ENCODE measurements at regions not wholly inside any gene's neighbourhood (a gene's known extent, or its start where the extent isn't known, plus 50 kb on each side); places are given as distances from the start of the nearest gene placed in this dataset.

DNA sequence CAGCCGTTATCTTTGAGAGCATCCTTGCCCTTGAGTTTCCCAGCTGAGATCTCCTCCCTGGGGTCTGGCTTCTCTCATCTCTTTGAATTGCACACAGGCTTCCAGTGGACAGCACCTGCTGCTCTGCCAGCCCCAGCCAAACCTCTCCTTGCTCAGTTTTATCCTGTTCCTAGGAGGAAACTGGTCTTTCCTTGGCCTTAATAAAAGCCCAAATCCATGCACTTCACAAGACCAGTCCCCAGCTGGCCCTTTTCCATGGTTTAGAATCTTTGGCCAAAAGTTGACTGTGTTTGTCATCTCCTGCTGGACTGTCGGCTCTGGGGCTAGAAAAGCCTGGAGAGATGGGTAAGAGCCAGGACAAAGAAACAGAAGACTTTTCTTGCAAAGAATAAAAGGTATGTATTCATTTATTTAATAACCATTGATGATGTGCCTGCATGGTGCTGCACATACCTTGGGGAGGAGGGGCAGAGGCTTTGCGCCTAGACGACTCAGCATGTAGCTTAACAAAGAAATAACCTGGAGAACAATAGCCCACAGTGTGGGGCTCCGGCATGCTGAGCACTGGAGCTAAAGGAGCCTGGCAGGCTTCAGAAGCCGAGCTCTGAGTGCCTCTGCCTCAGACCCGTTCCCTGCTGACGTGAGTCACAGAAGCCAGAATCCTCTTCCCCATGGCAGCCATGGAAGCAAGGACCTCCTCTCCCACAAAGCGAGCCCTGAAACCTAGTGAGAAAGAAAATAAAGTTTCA is 319.3 kb upstream of the B3GAT1 start:
- Mint-ChIP-seq H3K4me1 (peaks cover 83% of the 10 kb centered on the region), H3K36me3 (no peaks in the 10 kb centered on the region), H3K9me3 (no peaks in the 10 kb centered on the region), H3K27me3 (ENCODE audit: insufficient read depth, low read depth) (peaks cover 28% of the 10 kb centered on the region), H3K27ac (peak overlapping the region; percentile 96), H3K4me3 (peak overlapping the region; percentile 61)
- Histone ChIP-seq H3K9ac (no peak overlapping the region), H3F3A (ENCODE audit: low read depth) (peaks cover 25% of the 10 kb centered on the region), H3K9me3 (ENCODE audit: low read depth) (no peaks in the 10 kb centered on the region), H3K36me3 (no peaks in the 10 kb centered on the region), H4K20me1 (ENCODE audit: low read depth) (peaks cover 5% of the 10 kb centered on the region), H3K4me3 (peak overlapping the region; percentile 8), H3K79me2 (ENCODE audit: low read depth) (no peaks in the 10 kb centered on the region), H3K27ac (peak overlapping the region; percentile 53), H3K4me2 (peak overlapping the region; percentile 66), H3K27me3 (no peaks in the 10 kb centered on the region), H3K4me1 (peaks cover 52% of the 10 kb centered on the region), H2AFZ (replicated peaks) (no peak overlapping the region)
- DNase-seq (ENCODE audit: low spot score) = peak; percentile 91
- TF ChIP-seq EZH2 (IDR thresholded peaks at IDR 0.05) = no peak
- TF ChIP-seq, protein P1, sequence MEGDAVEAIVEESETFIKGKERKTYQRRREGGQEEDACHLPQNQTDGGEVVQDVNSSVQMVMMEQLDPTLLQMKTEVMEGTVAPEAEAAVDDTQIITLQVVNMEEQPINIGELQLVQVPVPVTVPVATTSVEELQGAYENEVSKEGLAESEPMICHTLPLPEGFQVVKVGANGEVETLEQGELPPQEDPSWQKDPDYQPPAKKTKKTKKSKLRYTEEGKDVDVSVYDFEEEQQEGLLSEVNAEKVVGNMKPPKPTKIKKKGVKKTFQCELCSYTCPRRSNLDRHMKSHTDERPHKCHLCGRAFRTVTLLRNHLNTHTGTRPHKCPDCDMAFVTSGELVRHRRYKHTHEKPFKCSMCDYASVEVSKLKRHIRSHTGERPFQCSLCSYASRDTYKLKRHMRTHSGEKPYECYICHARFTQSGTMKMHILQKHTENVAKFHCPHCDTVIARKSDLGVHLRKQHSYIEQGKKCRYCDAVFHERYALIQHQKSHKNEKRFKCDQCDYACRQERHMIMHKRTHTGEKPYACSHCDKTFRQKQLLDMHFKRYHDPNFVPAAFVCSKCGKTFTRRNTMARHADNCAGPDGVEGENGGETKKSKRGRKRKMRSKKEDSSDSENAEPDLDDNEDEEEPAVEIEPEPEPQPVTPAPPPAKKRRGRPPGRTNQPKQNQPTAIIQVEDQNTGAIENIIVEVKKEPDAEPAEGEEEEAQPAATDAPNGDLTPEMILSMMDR (IDR thresholded peaks at IDR 0.05) = no peak
- no peak for TF ChIP-seq EZH2phosphoT487 (IDR thresholded peaks at IDR 0.05)

DNA sequence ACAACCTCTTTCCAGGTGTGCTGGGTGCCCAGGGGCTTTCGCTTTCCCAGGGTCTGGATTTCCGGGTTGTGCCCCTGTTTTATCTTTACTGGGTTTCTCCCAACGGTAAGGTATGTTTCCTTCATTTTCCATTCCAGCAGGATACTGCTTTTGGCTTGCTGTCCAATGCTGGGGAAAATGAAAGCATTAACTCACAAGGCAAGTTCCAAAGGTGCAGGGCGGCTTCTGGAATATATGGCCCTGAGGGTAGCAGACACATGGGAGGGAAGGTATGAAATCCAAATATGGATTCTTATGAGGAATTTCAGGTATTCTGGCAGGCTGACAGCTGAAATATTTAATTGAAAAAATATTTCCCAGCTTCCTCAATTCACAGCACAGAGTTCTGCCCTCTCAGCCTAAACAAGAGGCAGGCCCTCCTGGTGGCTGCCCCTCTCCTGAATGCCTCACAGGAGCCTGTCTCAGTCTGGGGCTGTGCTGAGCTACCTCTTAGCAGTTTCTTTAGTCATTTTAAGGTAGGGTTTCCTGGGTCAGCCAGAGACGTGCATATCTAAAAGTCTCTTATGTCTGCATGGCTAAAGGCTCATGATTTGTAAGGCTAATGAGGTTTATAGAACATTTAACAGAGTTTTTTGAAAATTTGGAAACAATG is 318.6 kb upstream of the B3GAT1 start:
- no peaks in the 10 kb centered on the region for H3K9me3 Mint-ChIP-seq
- Histone ChIP-seq H3K9me3 (ENCODE audit: low read depth) (no peaks in the 10 kb centered on the region), H3K36me3 (no peaks in the 10 kb centered on the region), H3K79me2 (ENCODE audit: low read depth) (no peaks in the 10 kb centered on the region), H4K20me1 (ENCODE audit: low read depth) (peaks cover 5% of the 10 kb centered on the region), H3K27me3 (no peaks in the 10 kb centered on the region), H3K4me3 (peak overlapping the region; percentile 8), H3F3A (ENCODE audit: low read depth) (peaks cover 25% of the 10 kb centered on the region), H2AFZ (replicated peaks) (no peak overlapping the region), H3K9ac (no peak overlapping the region), H3K4me1 (peaks cover 52% of the 10 kb centered on the region), H3K27ac (peak overlapping the region; percentile 53), H3K4me2 (peak overlapping the region; percentile 66)
- H3K27ac Mint-ChIP-seq = peak overlapping the region; percentile 96
- H3K4me3 Mint-ChIP-seq = no peak overlapping the region
- H3K4me1 Mint-ChIP-seq = peaks cover 89% of the 10 kb centered on the region
- no peaks in the 10 kb centered on the region for H3K36me3 Mint-ChIP-seq
- H3K27me3 Mint-ChIP-seq (ENCODE audit: insufficient read depth, low read depth) = peaks cover 31% of the 10 kb centered on the region
- no peak for DNase-seq (ENCODE audit: low spot score)
- TF ChIP-seq EZH2phosphoT487 (IDR thresholded peaks at IDR 0.05) (no peak), EZH2 (IDR thresholded peaks at IDR 0.05) (no peak)
- TF ChIP-seq, protein P1 (IDR thresholded peaks at IDR 0.05) = no peak

DNA sequence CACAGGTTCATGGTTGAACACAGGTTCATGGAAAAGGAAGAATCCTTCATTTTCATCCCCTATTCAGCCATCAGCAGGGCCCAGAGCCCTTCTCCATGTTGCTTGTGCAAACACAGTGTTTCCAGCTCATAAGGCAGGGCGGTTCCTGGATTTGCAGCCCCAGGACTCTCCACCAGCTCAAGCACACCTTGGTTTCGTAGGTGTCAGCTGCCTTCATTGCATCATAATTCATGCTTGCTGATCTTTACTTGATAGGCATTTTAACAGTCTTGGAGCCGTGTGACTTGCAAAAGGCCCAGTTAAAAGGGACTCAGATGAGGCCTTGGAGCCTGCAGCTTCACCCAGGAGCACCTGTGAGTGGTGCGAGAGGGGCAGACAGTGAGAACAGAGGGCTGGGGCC is 318.1 kb upstream of the B3GAT1 start:
- Histone ChIP-seq H3K79me2 (ENCODE audit: low read depth) (no peaks in the 10 kb centered on the region), H3K4me3 (no peak overlapping the region), H3K36me3 (no peaks in the 10 kb centered on the region), H3K9me3 (ENCODE audit: low read depth) (no peaks in the 10 kb centered on the region), H3K4me1 (peaks cover 52% of the 10 kb centered on the region), H3K27ac (no peak overlapping the region), H3F3A (ENCODE audit: low read depth) (peaks cover 25% of the 10 kb centered on the region), H4K20me1 (ENCODE audit: low read depth) (peaks cover 5% of the 10 kb centered on the region), H3K9ac (no peak overlapping the region), H3K4me2 (no peak overlapping the region), H3K27me3 (no peaks in the 10 kb centered on the region), H2AFZ (replicated peaks) (no peak overlapping the region)
- Mint-ChIP-seq H3K27me3 (ENCODE audit: insufficient read depth, low read depth) (peaks cover 35% of the 10 kb centered on the region), H3K4me1 (peaks cover 95% of the 10 kb centered on the region), H3K9me3 (no peaks in the 10 kb centered on the region), H3K36me3 (no peaks in the 10 kb centered on the region), H3K27ac (peak overlapping the region; percentile 69), H3K4me3 (no peak overlapping the region)
- DNase-seq (ENCODE audit: low spot score) = no peak
- TF ChIP-seq EZH2phosphoT487 (IDR thresholded peaks at IDR 0.05) = no peak
- TF ChIP-seq, protein P1 (IDR thresholded peaks at IDR 0.05) = no peak
- no peak for TF ChIP-seq EZH2 (IDR thresholded peaks at IDR 0.05)
